ENCODE measurements at regions not wholly inside any gene's neighbourhood (a gene's known extent, or its start where the extent isn't known, plus 50 kb on each side); places are given as distances from the start of the nearest gene placed in this dataset.
"Not testable (repeated sequence)": the region's sequence is repeated elsewhere in the genome, so short reads cannot be mapped to it uniquely, and the experiment has no call there.

GRCh38 chr2:14774436-14774968, 142.0 kb downstream of the LRATD1 start:
- no peak overlapping the region for H3K4me3 ChIP-seq (ENCODE audit: insufficient read depth, low read depth, low read length, poor library complexity, severe bottlenecking)
- H3K4me1 ChIP-seq (ENCODE audit: control insufficient read depth, insufficient read depth, low read length, poor library complexity, severe bottlenecking): no peaks in the 10 kb centered on the region
- no peak for DNase-seq
- no peaks in the 10 kb centered on the region for H3K9me3 ChIP-seq (ENCODE audit: control insufficient read depth, low read length)
- no peaks in the 10 kb centered on the region for H3K27me3 ChIP-seq (replicated peaks; ENCODE audit: control insufficient read depth, insufficient read depth, low read length, poor library complexity, severe bottlenecking)
- H3K27ac ChIP-seq (ENCODE audit: insufficient read depth, low read length, poor library complexity, severe bottlenecking): no peak overlapping the region
- H3K36me3 ChIP-seq (ENCODE audit: control insufficient read depth, insufficient read depth, low read length): no peaks in the 10 kb centered on the region

DNA sequence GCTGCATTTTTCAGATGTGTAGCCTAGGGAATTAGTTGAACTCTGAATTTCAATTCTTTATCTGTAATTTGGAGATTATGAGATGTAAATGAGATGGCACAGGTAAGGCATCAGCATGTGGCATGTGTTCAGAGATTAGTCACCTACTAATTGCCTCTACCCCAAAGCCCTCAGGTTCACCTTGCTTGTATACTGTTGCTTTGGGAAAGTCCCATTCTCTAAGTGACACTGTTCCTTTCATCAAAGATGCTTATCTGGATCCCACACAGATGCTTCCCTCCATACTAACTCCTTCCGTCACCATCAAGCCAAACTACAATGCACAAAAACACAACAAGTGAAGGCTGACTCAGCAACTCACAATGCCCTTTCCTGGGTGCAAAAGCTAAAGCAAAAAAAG, 143.7 kb downstream of the LRATD1 start:
- Histone ChIP-seq H3K36me3 (ENCODE audit: control insufficient read depth, insufficient read depth, low read length) (no peaks in the 10 kb centered on the region), H3K4me3 (ENCODE audit: insufficient read depth, low read depth, low read length, poor library complexity, severe bottlenecking) (no peak overlapping the region), H3K9me3 (ENCODE audit: control insufficient read depth, low read length) (no peaks in the 10 kb centered on the region), H3K4me1 (ENCODE audit: control insufficient read depth, insufficient read depth, low read length, poor library complexity, severe bottlenecking) (no peaks in the 10 kb centered on the region), H3K27me3 (replicated peaks; ENCODE audit: control insufficient read depth, insufficient read depth, low read length, poor library complexity, severe bottlenecking) (no peaks in the 10 kb centered on the region), H3K27ac (ENCODE audit: insufficient read depth, low read length, poor library complexity, severe bottlenecking) (no peak overlapping the region)
- no peak for DNase-seq

DNA sequence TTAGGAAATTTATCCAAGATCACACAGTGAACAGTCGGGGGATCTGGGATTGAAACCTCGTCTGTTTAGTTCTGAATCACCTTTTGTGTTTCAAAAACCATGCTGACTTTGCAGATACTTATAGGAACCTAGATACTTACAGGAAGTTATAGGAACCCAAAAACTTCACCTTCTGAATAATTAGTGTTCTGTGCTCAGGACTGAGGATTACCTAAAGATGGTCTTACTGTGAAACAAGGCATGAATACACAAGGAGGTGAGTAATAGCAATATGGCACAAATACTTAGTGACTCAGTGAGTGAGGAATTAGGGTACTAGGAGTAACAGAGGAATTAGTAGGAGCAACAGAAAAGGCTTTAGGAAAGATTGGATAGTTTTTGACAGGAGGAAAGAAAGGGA, 145.5 kb downstream of the LRATD1 start:
- no peak for DNase-seq
- Histone ChIP-seq H3K4me3 (ENCODE audit: insufficient read depth, low read depth, low read length, poor library complexity, severe bottlenecking) (no peak overlapping the region), H3K9me3 (ENCODE audit: control insufficient read depth, low read length) (no peaks in the 10 kb centered on the region), H3K27ac (ENCODE audit: insufficient read depth, low read length, poor library complexity, severe bottlenecking) (no peak overlapping the region), H3K4me1 (ENCODE audit: control insufficient read depth, insufficient read depth, low read length, poor library complexity, severe bottlenecking) (no peaks in the 10 kb centered on the region), H3K36me3 (ENCODE audit: control insufficient read depth, insufficient read depth, low read length) (no peaks in the 10 kb centered on the region), H3K27me3 (replicated peaks; ENCODE audit: control insufficient read depth, insufficient read depth, low read length, poor library complexity, severe bottlenecking) (no peaks in the 10 kb centered on the region)

- Histone ChIP-seq H3K36me3 (ENCODE audit: control insufficient read depth, insufficient read depth, low read length) (no peaks in the 10 kb centered on the region), H3K9me3 (ENCODE audit: control insufficient read depth, low read length) (no peaks in the 10 kb centered on the region), H3K4me3 (ENCODE audit: insufficient read depth, low read depth, low read length, poor library complexity, severe bottlenecking) (no peak overlapping the region), H3K27ac (ENCODE audit: insufficient read depth, low read length, poor library complexity, severe bottlenecking) (no peak overlapping the region), H3K27me3 (replicated peaks; ENCODE audit: control insufficient read depth, insufficient read depth, low read length, poor library complexity, severe bottlenecking) (no peaks in the 10 kb centered on the region), H3K4me1 (ENCODE audit: control insufficient read depth, insufficient read depth, low read length, poor library complexity, severe bottlenecking) (no peaks in the 10 kb centered on the region)
- no peak for DNase-seq
Measured at GRCh38 chr2:14779252-14779651, 146.7 kb downstream of the LRATD1 start.

- Histone ChIP-seq H3K4me3 (ENCODE audit: insufficient read depth, low read depth, low read length, poor library complexity, severe bottlenecking) (no peak overlapping the region), H3K36me3 (ENCODE audit: control insufficient read depth, insufficient read depth, low read length) (no peaks in the 10 kb centered on the region), H3K27ac (ENCODE audit: insufficient read depth, low read length, poor library complexity, severe bottlenecking) (no peak overlapping the region), H3K27me3 (replicated peaks; ENCODE audit: control insufficient read depth, insufficient read depth, low read length, poor library complexity, severe bottlenecking) (no peaks in the 10 kb centered on the region), H3K9me3 (ENCODE audit: control insufficient read depth, low read length) (no peaks in the 10 kb centered on the region), H3K4me1 (ENCODE audit: control insufficient read depth, insufficient read depth, low read length, poor library complexity, severe bottlenecking) (no peaks in the 10 kb centered on the region)
- no peak for DNase-seq
Measured at GRCh38 chr2:14781142-14781541, 148.6 kb downstream of the LRATD1 start.

GRCh38 chr2:14788814-14789213, 156.3 kb downstream of the LRATD1 start:
- DNase-seq; H3K9me3 ChIP-seq (ENCODE audit: control insufficient read depth, low read length): not testable (repeated sequence)

GRCh38 chr2:14790041-14790640, 157.6 kb downstream of the LRATD1 start:
- H3K27me3 ChIP-seq (replicated peaks; ENCODE audit: control insufficient read depth, insufficient read depth, low read length, poor library complexity, severe bottlenecking): no peaks in the 10 kb centered on the region
- DNase-seq: no peak
- no peak overlapping the region for H3K4me3 ChIP-seq (ENCODE audit: insufficient read depth, low read depth, low read length, poor library complexity, severe bottlenecking)
- H3K4me1 ChIP-seq (ENCODE audit: control insufficient read depth, insufficient read depth, low read length, poor library complexity, severe bottlenecking): no peaks in the 10 kb centered on the region
- no peaks in the 10 kb centered on the region for H3K36me3 ChIP-seq (ENCODE audit: control insufficient read depth, insufficient read depth, low read length)
- no peaks in the 10 kb centered on the region for H3K9me3 ChIP-seq (ENCODE audit: control insufficient read depth, low read length)
- H3K27ac ChIP-seq (ENCODE audit: insufficient read depth, low read length, poor library complexity, severe bottlenecking): no peak overlapping the region

More at GRCh38 chr2:14788814-14789213, 156.3 kb downstream of the LRATD1 start:
- H3K27ac ChIP-seq (ENCODE audit: insufficient read depth, low read length, poor library complexity, severe bottlenecking); H3K27me3 ChIP-seq (replicated peaks; ENCODE audit: control insufficient read depth, insufficient read depth, low read length, poor library complexity, severe bottlenecking); H3K4me3 ChIP-seq (ENCODE audit: insufficient read depth, low read depth, low read length, poor library complexity, severe bottlenecking); H3K4me1 ChIP-seq (ENCODE audit: control insufficient read depth, insufficient read depth, low read length, poor library complexity, severe bottlenecking); H3K36me3 ChIP-seq (ENCODE audit: control insufficient read depth, insufficient read depth, low read length): not testable (repeated sequence)

- no peaks in the 10 kb centered on the region for H3K4me1 ChIP-seq (ENCODE audit: control insufficient read depth, insufficient read depth, low read length, poor library complexity, severe bottlenecking)
- no peaks in the 10 kb centered on the region for H3K27me3 ChIP-seq (replicated peaks; ENCODE audit: control insufficient read depth, insufficient read depth, low read length, poor library complexity, severe bottlenecking)
- H3K4me3 ChIP-seq (ENCODE audit: insufficient read depth, low read depth, low read length, poor library complexity, severe bottlenecking): no peak overlapping the region
- no peak for DNase-seq
- no peaks in the 10 kb centered on the region for H3K9me3 ChIP-seq (ENCODE audit: control insufficient read depth, low read length)
- no peak overlapping the region for H3K27ac ChIP-seq (ENCODE audit: insufficient read depth, low read length, poor library complexity, severe bottlenecking)
- H3K36me3 ChIP-seq (ENCODE audit: control insufficient read depth, insufficient read depth, low read length): no peaks in the 10 kb centered on the region
Measured at GRCh38 chr2:14803994-14804393, 171.5 kb downstream of the LRATD1 start.

DNA sequence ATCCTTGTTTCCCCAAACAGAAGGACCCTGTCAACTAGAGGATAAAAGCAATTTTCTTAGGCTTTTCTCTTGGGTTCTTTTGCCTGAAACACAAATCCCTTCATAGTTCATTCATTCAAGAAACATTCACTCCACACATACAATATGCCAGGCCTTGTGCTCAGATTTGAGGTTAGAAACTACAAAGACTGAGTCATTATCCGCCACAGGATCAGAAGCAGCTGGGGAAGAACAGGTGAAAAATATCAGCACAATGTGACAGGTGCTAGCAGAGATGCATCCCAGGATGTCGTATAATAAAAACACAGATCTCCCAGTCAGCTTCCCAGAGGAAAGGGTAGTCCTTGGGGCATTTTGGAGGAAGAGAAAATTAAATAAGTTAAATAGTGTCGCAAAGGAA, 172.4 kb downstream of the LRATD1 start:
- Histone ChIP-seq H3K36me3 (ENCODE audit: control insufficient read depth, insufficient read depth, low read length) (no peaks in the 10 kb centered on the region), H3K27ac (ENCODE audit: insufficient read depth, low read length, poor library complexity, severe bottlenecking) (no peak overlapping the region), H3K27me3 (replicated peaks; ENCODE audit: control insufficient read depth, insufficient read depth, low read length, poor library complexity, severe bottlenecking) (no peaks in the 10 kb centered on the region), H3K4me3 (ENCODE audit: insufficient read depth, low read depth, low read length, poor library complexity, severe bottlenecking) (no peak overlapping the region), H3K9me3 (ENCODE audit: control insufficient read depth, low read length) (no peaks in the 10 kb centered on the region), H3K4me1 (ENCODE audit: control insufficient read depth, insufficient read depth, low read length, poor library complexity, severe bottlenecking) (no peaks in the 10 kb centered on the region)
- no peak for DNase-seq

GRCh38 chr2:14806613-14807012, 174.1 kb downstream of the LRATD1 start:
- no peak for DNase-seq
- H3K36me3 ChIP-seq (ENCODE audit: control insufficient read depth, insufficient read depth, low read length): no peaks in the 10 kb centered on the region
- no peak overlapping the region for H3K4me3 ChIP-seq (ENCODE audit: insufficient read depth, low read depth, low read length, poor library complexity, severe bottlenecking)
- no peaks in the 10 kb centered on the region for H3K9me3 ChIP-seq (ENCODE audit: control insufficient read depth, low read length)
- no peaks in the 10 kb centered on the region for H3K27me3 ChIP-seq (replicated peaks; ENCODE audit: control insufficient read depth, insufficient read depth, low read length, poor library complexity, severe bottlenecking)
- no peaks in the 10 kb centered on the region for H3K4me1 ChIP-seq (ENCODE audit: control insufficient read depth, insufficient read depth, low read length, poor library complexity, severe bottlenecking)
- H3K27ac ChIP-seq (ENCODE audit: insufficient read depth, low read length, poor library complexity, severe bottlenecking): no peak overlapping the region

Measured in effector memory CD4-positive, alpha-beta T cell (primary cell).